Heart right ventricle (tissue), 16 donors: ENCODE measurements at regions not wholly inside any gene's neighbourhood (a gene's known extent, or its start where the extent isn't known, plus 50 kb on each side); places are given as distances from the start of the nearest gene placed in this dataset.

Experiments
- ATAC-seq, 8 donors: fragments of 200-7000 bp; cut with Tn5 transposase; one replicate each; pipeline ENCODE4 v1.9.1; 2020; ENCODE audit warnings: mild to moderate bottlenecking in 8 of 8, moderate library complexity in 8 of 8, moderate number of reproducible peaks in 1 of 8
- DNase-seq, 2 donors: peaks; one replicate each; pipeline ENCODE4 v3.0.0-alpha.2; 2020
- H3K27ac ChIP-seq, 10 donors: fragments of 200-600 bp; sonication (generic) in 2 of 10; one replicate each; pipeline versions ENCODE4 v1.5.0 to v1.8.0; 2020 to 2022; ENCODE audit warnings: mild to moderate bottlenecking in 3 of 10
- H3K27me3 ChIP-seq, 7 donors: fragments of 200-600 bp; one replicate each; pipeline ENCODE4 v1.8.0; 2021 to 2022; ENCODE audit warnings: mild to moderate bottlenecking in 2 of 7
- H3K36me3 ChIP-seq, 9 donors: fragments of 200-600 bp; sonication (generic) in 1 of 9; one replicate each; pipeline versions ENCODE4 v1.5.0 to v1.8.0; 2020 to 2022; ENCODE audit warnings: mild to moderate bottlenecking in 2 of 9
- H3K4me1 ChIP-seq, 9 donors: fragments of 200-600 bp; sonication (generic) in 1 of 9; one replicate each; pipeline versions ENCODE4 v1.5.0 to v1.8.0; 2020 to 2022; ENCODE audit warnings: mild to moderate bottlenecking in 4 of 9
- H3K4me3 ChIP-seq, 10 donors: fragments of 200-600 bp; sonication (generic) in 2 of 10; one replicate each; pipeline versions ENCODE4 v1.5.0 to v1.8.0; 2020 to 2022; ENCODE audit warnings: mild to moderate bottlenecking in 7 of 10, moderate library complexity in 2 of 10
- H3K9me3 ChIP-seq, 11 donors: fragments of 200-600 bp in 10 of 11; sonication (generic) in 2 of 11; one replicate each; pipeline versions ENCODE4 v1.5.0 to v1.8.0; 2013 to 2022; ENCODE audit warnings: mild to moderate bottlenecking in 2 of 11, control low read depth in 1 of 11, moderate library complexity in 1 of 11
- CTCF ChIP-seq, 9 donors: fragments of 200-600 bp; sonication (generic) in 2 of 9; IDR thresholded peaks; one replicate each; pipeline versions ENCODE4 v1.5.0 to v1.8.0; 2021 to 2022; ENCODE audit warnings: antibody characterized with exemption in 9 of 9, mild to moderate bottlenecking in 5 of 9, moderate library complexity in 1 of 9
- WGBS, 2 donors: extraction: QIAGEN DNeasy Blood & Tissue Kit; methylation state at CpG; one replicate each; pipeline ENCODE4 v1.1.7; 2013; ENCODE audit warnings: inconsistent platforms in 1 of 2; 5-methylcytosine and 5-hydroxymethylcytosine counted together
- intact Hi-C, 10 donors: fragments of 100-400 bp; cut with DNase I; formaldehyde crosslinking; loops; one replicate each; pipeline versions ENCODE4 v1.11.1 to v1.14.2; 2022
- donor health status: Arrhythmogenic right ventricular cardiomyopathy.
- donor health status: ischemic (EF 13 %, LVEDD 7.1; RV severe dilation, severe dysfunction).
- donor health status: healthy with polysubstance abuse.
- donor health status: DM: no; HTN: yes; CAD: no.
- donor health status: DM: no; HTN: no; CAD: no.
- donor health status: ischemic (EF 25% LVEDD 6.9; RV normal size, moderate dysfunction).
- donor health status: ischemic (EF 25% LVEDD 5.7; RV mildly dilated, moderate dysfunction).
- donor health status: healthy.
- donor health status: DM: yes; HTN: yes; CAD: no.
- donor health status: Ischemic cardiomyopathy.
- donor health status: ischemic (EF 35%, LVEDD 5.7; RV mildly dilated, moderate dysfunction).
- donor health status: nonischemic (EF 11% LVEDD 7.7; RV severe dilation, severe dysfunction).
- donor health status: DM: yes; HTN: yes; CAD: no.
- donor health status: PGD.
- donor health status: ischemic (EF 29% LVEDD 5.4; RV normal size, mild dysfunction).
- donor health status: nonischemic (EF 23%, LVEDD 6.1; RV moderate dilation, normal function).

GRCh38 chr21:36542312-36543101 lies 62.6 kb upstream of the CLDN14 start:
- TF ChIP-seq CTCF (IDR thresholded peaks at IDR 0.05): no peak
- ATAC-seq (no peak), DNase-seq (no peak)
- Histone ChIP-seq H3K27me3 (peaks cover 0 to 52% (median 38%) of the 10 kb centered on the region in 7 donors), H3K4me3 (no peak overlapping the region), H3K4me1 (peaks cover 0 to 6% (median 0%) of the 10 kb centered on the region in 9 donors), H3K36me3 (no peaks in the 10 kb centered on the region), H3K27ac (no peak overlapping the region), H3K9me3 (no peaks in the 10 kb centered on the region)
- WGBS, 2 donors: 12 to 17% methylated on average over 33 to 34 of the region's 34 CpGs
- intact Hi-C loops: no loop called here

GRCh38 chr21:36543924-36544323 lies 64.0 kb upstream of the CLDN14 start:
- H3K9me3 ChIP-seq: no peaks in the 10 kb centered on the region
- H3K27me3 ChIP-seq: peaks cover 0 to 50% (median 38%) of the 10 kb centered on the region in 7 donors
- intact Hi-C loops: no loop called here
- no peaks in the 10 kb centered on the region for H3K36me3 ChIP-seq
- H3K27ac ChIP-seq: no peak overlapping the region
- no peak for TF ChIP-seq CTCF (IDR thresholded peaks at IDR 0.05)
- H3K4me1 ChIP-seq: peaks cover 0 to 6% (median 0%) of the 10 kb centered on the region in 9 donors
- DNase-seq: no peak
- 89 to 95% methylated on average over 4 of the region's 4 CpGs for WGBS, 2 donors
- ATAC-seq: no peak
- no peak overlapping the region for H3K4me3 ChIP-seq

GRCh38 chr21:36544545-36544944 lies 64.6 kb upstream of the CLDN14 start:
- no peak for TF ChIP-seq CTCF (IDR thresholded peaks at IDR 0.05)
- ATAC-seq (no peak), DNase-seq (no peak)
- H3K27me3 ChIP-seq: peaks cover 0 to 53% (median 37%) of the 10 kb centered on the region in 7 donors
- WGBS, 2 donors: 69 to 72% methylated on average over 9 of the region's 9 CpGs
- no peaks in the 10 kb centered on the region for H3K9me3 ChIP-seq
- no peaks in the 10 kb centered on the region for H3K36me3 ChIP-seq
- H3K4me1 ChIP-seq: peaks cover 0 to 6% (median 0%) of the 10 kb centered on the region in 9 donors
- intact Hi-C loops: no loop called here
- H3K27ac ChIP-seq: no peak overlapping the region
- H3K4me3 ChIP-seq: no peak overlapping the region

GRCh38 chr21:36545776-36546511 lies 66.0 kb upstream of the CLDN14 start:
- H3K27me3 ChIP-seq: peaks cover 0 to 52% (median 33%) of the 10 kb centered on the region in 7 donors
- ATAC-seq (no peak), DNase-seq (no peak)
- no peaks in the 10 kb centered on the region for H3K9me3 ChIP-seq
- peaks cover 0 to 10% (median 0%) of the 10 kb centered on the region in 9 donors for H3K4me1 ChIP-seq
- no peak for TF ChIP-seq CTCF (IDR thresholded peaks at IDR 0.05)
- intact Hi-C loops: no loop called here
- no peak overlapping the region for H3K4me3 ChIP-seq
- WGBS, 2 donors: 53 to 71% methylated on average over 6 of the region's 6 CpGs
- H3K36me3 ChIP-seq: no peaks in the 10 kb centered on the region
- no peak overlapping the region for H3K27ac ChIP-seq
